ENCODE measurements at regions not wholly inside any gene's neighbourhood (a gene's known extent, or its start where the extent isn't known, plus 50 kb on each side); places are given as distances from the start of the nearest gene placed in this dataset.

DNA sequence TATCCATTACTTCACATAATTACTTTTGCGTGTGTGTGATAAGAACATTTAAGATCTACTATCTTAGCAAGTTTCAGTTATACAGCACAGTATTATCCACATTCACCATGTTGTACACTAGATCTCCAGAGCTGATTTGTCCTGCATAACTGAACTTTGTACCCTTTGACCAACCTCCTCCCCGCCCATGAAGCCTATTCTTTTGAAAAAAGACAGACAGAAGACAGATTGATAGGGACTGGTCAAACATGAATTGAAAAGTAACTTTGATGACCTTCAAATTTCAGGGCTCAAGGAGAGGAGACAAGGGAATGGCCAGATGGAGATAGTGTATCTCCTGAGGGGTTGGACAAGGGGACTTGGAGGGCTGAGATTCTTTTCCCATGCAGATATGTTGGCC is 96.3 kb downstream of the CMC2 start:
- TF ChIP-seq, protein P1, sequence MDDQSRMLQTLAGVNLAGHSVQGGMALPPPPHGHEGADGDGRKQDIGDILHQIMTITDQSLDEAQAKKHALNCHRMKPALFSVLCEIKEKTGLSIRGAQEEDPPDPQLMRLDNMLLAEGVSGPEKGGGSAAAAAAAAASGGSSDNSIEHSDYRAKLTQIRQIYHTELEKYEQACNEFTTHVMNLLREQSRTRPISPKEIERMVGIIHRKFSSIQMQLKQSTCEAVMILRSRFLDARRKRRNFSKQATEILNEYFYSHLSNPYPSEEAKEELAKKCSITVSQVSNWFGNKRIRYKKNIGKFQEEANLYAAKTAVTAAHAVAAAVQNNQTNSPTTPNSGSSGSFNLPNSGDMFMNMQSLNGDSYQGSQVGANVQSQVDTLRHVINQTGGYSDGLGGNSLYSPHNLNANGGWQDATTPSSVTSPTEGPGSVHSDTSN (IDR thresholded peaks at IDR 0.05): no peak
- TF ChIP-seq, protein P2, sequence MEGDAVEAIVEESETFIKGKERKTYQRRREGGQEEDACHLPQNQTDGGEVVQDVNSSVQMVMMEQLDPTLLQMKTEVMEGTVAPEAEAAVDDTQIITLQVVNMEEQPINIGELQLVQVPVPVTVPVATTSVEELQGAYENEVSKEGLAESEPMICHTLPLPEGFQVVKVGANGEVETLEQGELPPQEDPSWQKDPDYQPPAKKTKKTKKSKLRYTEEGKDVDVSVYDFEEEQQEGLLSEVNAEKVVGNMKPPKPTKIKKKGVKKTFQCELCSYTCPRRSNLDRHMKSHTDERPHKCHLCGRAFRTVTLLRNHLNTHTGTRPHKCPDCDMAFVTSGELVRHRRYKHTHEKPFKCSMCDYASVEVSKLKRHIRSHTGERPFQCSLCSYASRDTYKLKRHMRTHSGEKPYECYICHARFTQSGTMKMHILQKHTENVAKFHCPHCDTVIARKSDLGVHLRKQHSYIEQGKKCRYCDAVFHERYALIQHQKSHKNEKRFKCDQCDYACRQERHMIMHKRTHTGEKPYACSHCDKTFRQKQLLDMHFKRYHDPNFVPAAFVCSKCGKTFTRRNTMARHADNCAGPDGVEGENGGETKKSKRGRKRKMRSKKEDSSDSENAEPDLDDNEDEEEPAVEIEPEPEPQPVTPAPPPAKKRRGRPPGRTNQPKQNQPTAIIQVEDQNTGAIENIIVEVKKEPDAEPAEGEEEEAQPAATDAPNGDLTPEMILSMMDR (IDR thresholded peaks at IDR 0.05): no peak
- no peak for TF ChIP-seq CHD2 (IDR thresholded peaks at IDR 0.05; ENCODE audit: low read length, partially characterized antibody)
- TF ChIP-seq, protein P3, sequence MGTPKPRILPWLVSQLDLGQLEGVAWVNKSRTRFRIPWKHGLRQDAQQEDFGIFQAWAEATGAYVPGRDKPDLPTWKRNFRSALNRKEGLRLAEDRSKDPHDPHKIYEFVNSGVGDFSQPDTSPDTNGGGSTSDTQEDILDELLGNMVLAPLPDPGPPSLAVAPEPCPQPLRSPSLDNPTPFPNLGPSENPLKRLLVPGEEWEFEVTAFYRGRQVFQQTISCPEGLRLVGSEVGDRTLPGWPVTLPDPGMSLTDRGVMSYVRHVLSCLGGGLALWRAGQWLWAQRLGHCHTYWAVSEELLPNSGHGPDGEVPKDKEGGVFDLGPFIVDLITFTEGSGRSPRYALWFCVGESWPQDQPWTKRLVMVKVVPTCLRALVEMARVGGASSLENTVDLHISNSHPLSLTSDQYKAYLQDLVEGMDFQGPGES (IDR thresholded peaks at IDR 0.05; ENCODE audit: low read depth, low read length): no peak
- no peak for TF ChIP-seq RFX5 (IDR thresholded peaks at IDR 0.05; ENCODE audit: low read length)
